ENCODE measurements at regions not wholly inside any gene's neighbourhood (a gene's known extent, or its start where the extent isn't known, plus 50 kb on each side); places are given as distances from the start of the nearest gene placed in this dataset.

DNA sequence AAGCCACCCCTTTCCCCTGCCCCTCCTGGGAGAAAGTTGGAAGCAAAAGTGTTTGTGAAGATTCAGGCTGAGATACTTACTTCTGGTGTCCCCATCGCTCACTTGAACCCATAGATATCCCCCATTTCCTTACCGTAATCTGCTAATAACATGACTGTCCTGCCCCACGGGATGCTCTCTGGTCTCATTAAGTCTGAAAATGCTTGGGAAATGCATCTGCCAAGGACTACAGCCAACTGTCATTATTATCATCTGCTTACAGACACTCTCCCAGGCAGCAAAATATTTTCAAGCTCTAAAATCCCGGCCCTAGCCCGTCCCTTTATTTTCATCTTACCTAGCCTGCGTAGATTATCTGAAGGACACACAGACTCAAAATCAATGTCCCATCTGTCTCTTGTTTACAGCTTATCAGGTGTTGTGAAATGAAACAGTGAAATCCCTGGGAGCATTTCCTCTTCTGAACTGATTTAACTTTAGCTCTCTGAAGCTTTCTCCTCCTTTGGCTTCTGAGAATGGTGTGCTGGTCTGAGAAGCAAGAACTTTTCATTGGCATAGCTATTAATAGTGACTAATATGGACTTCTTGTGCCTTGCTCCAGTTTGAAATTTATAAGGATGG, 126.9 kb upstream of the OSMR start:
- Mint-ChIP-seq H3K4me3 (no peak overlapping the region), H3K27me3 (peaks cover 6 to 7% of the 10 kb centered on the region in 2 donors), H3K4me1 (no peaks in the 10 kb centered on the region), H3K36me3 (no peaks in the 10 kb centered on the region), H3K27ac (no peak overlapping the region), H3K9me3 (peaks cover 0 to 4% (median 0%) of the 10 kb centered on the region in 8 donors)
- ChIA-PET CTCF (ENCODE audit: partially characterized antibody) (no interaction called here), POLR2A (ENCODE audit: partially characterized antibody) (no interaction called here)
- Histone ChIP-seq H3K27ac (ENCODE audit: low read depth, low read length) (no peak overlapping the region), H3K27me3 (ENCODE audit: insufficient read depth, low read length) (no peaks in the 10 kb centered on the region), H3K36me3 (ENCODE audit: insufficient read depth, low read length) (no peaks in the 10 kb centered on the region), H3K4me1 (ENCODE audit: insufficient read depth, low read length) (no peaks in the 10 kb centered on the region), H3K9me3 (ENCODE audit: control insufficient read depth in 1 of 2, low read length in 2 of 2) (no peaks in the 10 kb centered on the region), H3K4me3 (ENCODE audit: low read length in 2 of 2) (no peak overlapping the region)
- intact Hi-C loops (cut with micrococcal nuclease), result no loop called here
- no peak for DNase-seq

DNA sequence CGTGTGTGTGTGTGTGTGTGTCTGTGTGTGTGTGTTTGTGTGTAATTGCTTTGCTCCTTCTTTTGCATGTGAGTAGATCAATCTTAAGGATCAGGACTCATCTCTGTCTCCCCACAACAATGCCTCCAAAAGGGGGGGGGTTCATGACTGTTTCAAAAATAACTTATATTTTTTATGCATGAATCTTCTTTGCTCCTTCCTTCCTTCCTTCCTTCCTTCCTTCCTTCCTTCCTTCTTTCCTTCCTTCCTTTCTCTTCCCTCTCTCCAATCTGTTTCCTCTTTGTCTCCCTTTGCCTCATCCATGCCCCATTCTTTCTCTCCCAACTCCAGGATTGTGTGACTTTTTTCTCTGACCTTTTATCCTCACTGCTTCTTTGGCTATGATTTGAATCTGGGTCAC, 126.4 kb upstream of the OSMR start:
- peak overlapping the region in 1 of 8 donors; percentile 53 for H3K4me3 Mint-ChIP-seq
- ChIA-PET CTCF (ENCODE audit: partially characterized antibody) (no interaction called here), POLR2A (ENCODE audit: partially characterized antibody) (no interaction called here)
- H3K27ac Mint-ChIP-seq, result no peak overlapping the region
- peaks cover 6 to 7% of the 10 kb centered on the region in 2 donors for H3K27me3 Mint-ChIP-seq
- H3K4me1 Mint-ChIP-seq, result no peaks in the 10 kb centered on the region
- H3K4me3 ChIP-seq (ENCODE audit: low read length in 2 of 2), result no peak overlapping the region
- H3K36me3 ChIP-seq (ENCODE audit: insufficient read depth, low read length), result no peaks in the 10 kb centered on the region
- H3K9me3 ChIP-seq (ENCODE audit: control insufficient read depth in 1 of 2, low read length in 2 of 2), result no peaks in the 10 kb centered on the region
- H3K9me3 Mint-ChIP-seq, result peaks cover 0 to 4% (median 0%) of the 10 kb centered on the region in 8 donors
- no peak for DNase-seq
- intact Hi-C loops (cut with micrococcal nuclease), result no loop called here
- no peaks in the 10 kb centered on the region for H3K36me3 Mint-ChIP-seq
- H3K27ac ChIP-seq (ENCODE audit: low read depth, low read length), result no peak overlapping the region
- H3K4me1 ChIP-seq (ENCODE audit: insufficient read depth, low read length), result no peaks in the 10 kb centered on the region
- no peaks in the 10 kb centered on the region for H3K27me3 ChIP-seq (ENCODE audit: insufficient read depth, low read length)

DNA sequence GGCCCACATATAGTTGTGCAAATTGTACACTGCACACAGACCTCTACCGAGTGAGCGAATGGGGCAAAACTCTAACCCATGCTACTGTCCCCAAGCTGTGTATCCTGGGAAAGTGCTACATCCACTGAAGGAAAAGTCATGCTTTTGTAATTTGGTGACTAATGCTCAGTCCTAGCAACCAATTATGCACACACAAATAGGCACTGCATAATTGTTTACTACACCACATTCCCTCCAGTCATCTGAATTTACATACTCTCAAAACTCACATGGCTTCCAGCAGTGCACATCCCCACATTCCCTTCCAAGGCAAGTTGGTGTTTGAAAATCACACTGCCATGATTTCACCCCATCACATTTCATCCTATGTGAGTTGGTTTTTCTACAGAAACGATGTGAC, 125.9 kb upstream of the OSMR start:
- Mint-ChIP-seq H3K27ac (no peak overlapping the region), H3K4me3 (no peak overlapping the region), H3K9me3 (peaks cover 0 to 4% (median 0%) of the 10 kb centered on the region in 8 donors), H3K27me3 (peaks cover 6 to 7% of the 10 kb centered on the region in 2 donors), H3K4me1 (no peaks in the 10 kb centered on the region), H3K36me3 (no peaks in the 10 kb centered on the region)
- ChIA-PET CTCF (ENCODE audit: partially characterized antibody) (no interaction called here), POLR2A (ENCODE audit: partially characterized antibody) (no interaction called here)
- no peaks in the 10 kb centered on the region for H3K36me3 ChIP-seq (ENCODE audit: insufficient read depth, low read length)
- no peak for DNase-seq
- H3K27me3 ChIP-seq (ENCODE audit: insufficient read depth, low read length), result no peaks in the 10 kb centered on the region
- H3K27ac ChIP-seq (ENCODE audit: low read depth, low read length), result no peak overlapping the region
- no peaks in the 10 kb centered on the region for H3K4me1 ChIP-seq (ENCODE audit: insufficient read depth, low read length)
- intact Hi-C loops (cut with micrococcal nuclease), result no loop called here
- H3K9me3 ChIP-seq (ENCODE audit: control insufficient read depth in 1 of 2, low read length in 2 of 2), result no peaks in the 10 kb centered on the region
- no peak overlapping the region for H3K4me3 ChIP-seq (ENCODE audit: low read length in 2 of 2)

DNA sequence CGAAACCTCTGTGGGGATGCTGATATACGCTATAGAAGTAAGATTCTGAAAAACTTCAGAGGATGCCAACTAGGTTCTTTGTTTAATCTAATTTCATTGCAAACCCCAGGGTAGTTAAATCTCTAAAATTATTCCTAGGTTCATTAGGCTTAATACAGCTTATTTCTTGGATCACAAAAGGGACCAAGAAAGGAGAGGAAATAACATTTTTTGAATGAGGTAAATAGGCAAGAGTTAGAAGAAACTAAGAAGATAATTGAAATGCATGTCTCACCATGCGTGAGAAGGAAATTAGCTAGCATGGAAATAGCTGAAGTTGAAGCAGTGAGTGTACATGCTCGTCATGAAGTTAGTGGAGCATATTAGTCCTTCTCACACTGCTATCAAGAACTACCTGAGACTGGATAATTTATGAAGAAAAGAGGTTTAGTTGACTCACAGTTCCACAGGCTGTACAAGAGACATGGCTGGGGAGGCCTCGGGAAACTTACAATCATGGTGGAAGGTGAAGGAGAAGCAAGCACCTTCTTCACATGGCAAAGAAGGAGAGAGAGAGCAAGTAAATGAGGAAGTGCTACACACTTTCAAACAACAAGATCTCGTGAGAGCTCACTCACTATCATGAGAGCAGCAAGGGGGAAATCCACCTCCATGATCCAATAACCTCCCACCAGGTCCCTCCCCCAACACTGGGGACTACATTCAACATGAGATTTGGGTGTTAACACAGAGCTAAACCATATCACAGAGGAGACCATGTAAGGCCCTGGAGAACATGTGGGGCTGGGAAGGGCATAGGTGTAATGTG, 125.1 kb upstream of the OSMR start:
- DNase-seq, result no peak
- Histone ChIP-seq H3K4me1 (ENCODE audit: insufficient read depth, low read length) (no peaks in the 10 kb centered on the region), H3K27ac (ENCODE audit: low read depth, low read length) (no peak overlapping the region), H3K9me3 (ENCODE audit: control insufficient read depth in 1 of 2, low read length in 2 of 2) (no peaks in the 10 kb centered on the region), H3K36me3 (ENCODE audit: insufficient read depth, low read length) (no peaks in the 10 kb centered on the region), H3K4me3 (ENCODE audit: low read length in 2 of 2) (no peak overlapping the region), H3K27me3 (ENCODE audit: insufficient read depth, low read length) (no peaks in the 10 kb centered on the region)
- H3K27ac Mint-ChIP-seq, result no peak overlapping the region
- ChIA-PET POLR2A (ENCODE audit: partially characterized antibody) (no interaction called here), CTCF (ENCODE audit: partially characterized antibody) (no interaction called here)
- no peak overlapping the region for H3K4me3 Mint-ChIP-seq
- H3K9me3 Mint-ChIP-seq, result peaks cover 0 to 4% (median 0%) of the 10 kb centered on the region in 8 donors
- H3K4me1 Mint-ChIP-seq, result no peaks in the 10 kb centered on the region
- peaks cover 6 to 7% of the 10 kb centered on the region in 2 donors for H3K27me3 Mint-ChIP-seq
- intact Hi-C loops (cut with micrococcal nuclease), result no loop called here
- no peaks in the 10 kb centered on the region for H3K36me3 Mint-ChIP-seq

DNA sequence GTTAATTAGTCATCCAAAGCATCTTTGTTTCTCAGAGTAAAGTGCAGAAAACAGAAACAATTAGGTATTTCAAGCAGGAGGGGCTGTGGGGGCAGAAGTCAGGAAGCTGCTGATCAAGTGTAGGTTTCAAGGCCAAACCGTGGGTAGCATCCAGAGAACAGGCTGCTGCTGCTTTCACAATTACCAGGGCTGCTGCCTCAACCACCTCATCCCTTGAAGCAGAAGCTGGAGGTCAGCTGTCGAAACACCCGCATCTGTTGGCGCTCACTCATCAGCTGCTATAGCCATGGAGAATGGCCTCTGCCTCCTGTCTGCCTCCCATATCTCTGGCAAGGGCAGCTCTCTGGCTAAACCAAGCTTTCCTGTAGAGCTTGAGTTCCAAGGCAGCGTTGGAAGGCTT, 122.9 kb upstream of the OSMR start:
- no peaks in the 10 kb centered on the region for H3K4me1 ChIP-seq (ENCODE audit: insufficient read depth, low read length)
- H3K27me3 Mint-ChIP-seq, result peaks cover 9% of the 10 kb centered on the region in 2 donors
- H3K27me3 ChIP-seq (ENCODE audit: insufficient read depth, low read length), result no peaks in the 10 kb centered on the region
- H3K36me3 Mint-ChIP-seq, result no peaks in the 10 kb centered on the region
- no peak overlapping the region for H3K4me3 ChIP-seq (ENCODE audit: low read length in 2 of 2)
- no peaks in the 10 kb centered on the region for H3K9me3 ChIP-seq (ENCODE audit: control insufficient read depth in 1 of 2, low read length in 2 of 2)
- no peak overlapping the region for H3K4me3 Mint-ChIP-seq
- no peak overlapping the region for H3K27ac ChIP-seq (ENCODE audit: low read depth, low read length)
- H3K9me3 Mint-ChIP-seq, result peaks cover 0 to 6% (median 0%) of the 10 kb centered on the region in 8 donors
- ChIA-PET CTCF (ENCODE audit: partially characterized antibody) (no interaction called here), POLR2A (ENCODE audit: partially characterized antibody) (no interaction called here)
- no peak overlapping the region for H3K27ac Mint-ChIP-seq
- no peaks in the 10 kb centered on the region for H3K4me1 Mint-ChIP-seq
- intact Hi-C loops (cut with micrococcal nuclease), result no loop called here
- DNase-seq, result no peak
- H3K36me3 ChIP-seq (ENCODE audit: insufficient read depth, low read length), result no peaks in the 10 kb centered on the region

DNA sequence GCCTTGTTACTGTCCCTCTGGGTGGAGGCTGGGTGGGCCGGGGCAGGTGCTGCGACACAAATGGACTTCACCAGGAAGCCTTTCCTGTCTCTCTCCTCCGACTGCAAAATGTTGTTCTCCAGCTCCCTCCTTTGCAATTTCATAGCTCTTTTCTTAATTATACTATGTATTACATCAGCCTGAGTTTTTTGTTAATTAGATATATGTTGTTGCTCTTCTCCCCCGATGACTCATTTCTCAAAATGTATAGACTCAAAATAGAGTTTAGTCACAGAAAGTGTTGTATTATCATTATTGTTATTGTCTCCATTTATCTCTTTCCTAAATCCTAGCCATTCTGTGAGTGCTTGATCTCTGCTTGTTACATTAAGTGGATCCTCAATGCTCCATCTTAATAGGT, 122.4 kb upstream of the OSMR start:
- H3K27ac ChIP-seq (ENCODE audit: low read depth, low read length), result no peak overlapping the region
- no peaks in the 10 kb centered on the region for H3K36me3 ChIP-seq (ENCODE audit: insufficient read depth, low read length)
- CTCF ChIA-PET (ENCODE audit: partially characterized antibody), result no interaction called here
- no peak for DNase-seq
- H3K9me3 ChIP-seq (ENCODE audit: control insufficient read depth in 1 of 2, low read length in 2 of 2), result no peaks in the 10 kb centered on the region
- H3K4me1 Mint-ChIP-seq, result no peaks in the 10 kb centered on the region
- peaks cover 0 to 6% (median 0%) of the 10 kb centered on the region in 8 donors for H3K9me3 Mint-ChIP-seq
- intact Hi-C loops (cut with micrococcal nuclease), result no loop called here
- POLR2A ChIA-PET (ENCODE audit: partially characterized antibody), result no interaction called here
- H3K4me1 ChIP-seq (ENCODE audit: insufficient read depth, low read length), result no peaks in the 10 kb centered on the region
- no peaks in the 10 kb centered on the region for H3K36me3 Mint-ChIP-seq
- no peak overlapping the region for H3K27ac Mint-ChIP-seq
- H3K4me3 Mint-ChIP-seq, result no peak overlapping the region
- H3K4me3 ChIP-seq (ENCODE audit: low read length in 2 of 2), result no peak overlapping the region
- H3K27me3 ChIP-seq (ENCODE audit: insufficient read depth, low read length), result no peaks in the 10 kb centered on the region
- peaks cover 9 to 10% of the 10 kb centered on the region in 2 donors for H3K27me3 Mint-ChIP-seq

DNA sequence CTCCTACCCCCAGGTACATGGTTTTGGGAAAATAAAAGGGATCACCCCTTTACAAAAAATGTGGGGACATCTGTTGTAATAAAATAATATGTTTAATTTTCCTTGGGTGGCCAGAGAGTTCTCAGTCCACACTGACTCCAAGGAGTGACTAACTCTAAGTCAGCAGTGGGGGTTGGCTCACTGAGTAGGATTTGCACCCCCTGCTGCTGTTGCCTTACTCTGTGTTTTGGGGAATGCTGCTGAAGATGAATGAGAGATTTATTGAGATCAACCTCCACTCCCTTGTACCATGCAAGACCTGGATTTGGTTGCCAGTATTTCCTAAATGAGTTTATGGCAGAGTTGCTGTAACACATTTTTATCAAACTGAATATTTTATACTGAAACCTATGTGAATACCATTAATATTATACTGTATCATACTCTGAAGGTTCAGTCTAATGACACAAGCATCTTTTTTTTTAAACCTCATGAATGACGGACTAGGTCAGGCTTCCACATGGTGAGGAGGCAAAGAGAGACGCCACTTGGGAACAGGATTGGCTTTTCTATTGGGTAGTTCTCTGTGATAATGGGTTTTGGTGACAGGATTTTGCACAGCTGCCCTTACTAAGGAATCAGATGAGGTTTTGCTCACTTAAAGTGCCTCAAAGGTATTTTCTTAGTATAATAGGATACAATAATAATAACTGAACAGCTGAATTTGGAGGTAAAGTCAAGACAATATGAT, 121.3 kb upstream of the OSMR start:
- Mint-ChIP-seq H3K4me1 (no peaks in the 10 kb centered on the region), H3K9me3 (peaks cover 0 to 6% (median 0%) of the 10 kb centered on the region in 8 donors), H3K27ac (no peak overlapping the region), H3K27me3 (peaks cover 7 to 10% of the 10 kb centered on the region in 2 donors), H3K4me3 (no peak overlapping the region), H3K36me3 (no peaks in the 10 kb centered on the region)
- H3K36me3 ChIP-seq (ENCODE audit: insufficient read depth, low read length), result no peaks in the 10 kb centered on the region
- no peaks in the 10 kb centered on the region for H3K27me3 ChIP-seq (ENCODE audit: insufficient read depth, low read length)
- no peaks in the 10 kb centered on the region for H3K4me1 ChIP-seq (ENCODE audit: insufficient read depth, low read length)
- intact Hi-C loops (cut with micrococcal nuclease), result no loop called here
- POLR2A ChIA-PET (ENCODE audit: partially characterized antibody), result no interaction called here
- CTCF ChIA-PET (ENCODE audit: partially characterized antibody), result no interaction called here
- no peak overlapping the region for H3K4me3 ChIP-seq (ENCODE audit: low read length in 2 of 2)
- no peaks in the 10 kb centered on the region for H3K9me3 ChIP-seq (ENCODE audit: control insufficient read depth in 1 of 2, low read length in 2 of 2)
- no peak for DNase-seq
- no peak overlapping the region for H3K27ac ChIP-seq (ENCODE audit: low read depth, low read length)
